ENCODE measurements at regions not wholly inside any gene's neighbourhood (a gene's known extent, or its start where the extent isn't known, plus 50 kb on each side); places are given as distances from the start of the nearest gene placed in this dataset.
A peak's percentile ranks its signal among the peaks of the same experiment; 100 is the strongest.

DNA sequence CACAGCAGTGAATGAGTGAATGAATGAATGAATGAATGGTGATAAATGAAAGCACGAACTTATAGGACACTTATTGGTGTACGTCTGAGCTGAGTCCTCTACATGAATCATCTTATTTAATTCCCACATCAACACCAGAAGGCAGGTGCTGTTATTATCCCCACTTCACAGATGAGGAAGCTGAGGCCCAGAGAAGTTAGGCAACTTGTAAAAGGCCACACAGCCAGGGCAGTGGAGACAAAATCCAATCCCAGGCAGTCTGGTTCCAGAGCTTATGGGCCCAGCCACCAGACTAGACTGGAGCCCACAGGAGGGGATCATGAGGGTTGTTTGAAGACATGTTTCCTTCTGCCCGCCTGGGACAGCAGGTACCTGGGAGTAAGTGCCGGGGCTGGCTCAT lies 364.0 kb downstream of the MN1 start:
- intact Hi-C loops (cut with DNase I) = no loop called here
- Histone ChIP-seq H3K9ac (ENCODE audit: low read length in 3 of 3) (no peak overlapping the region), H3K27me3 (ENCODE audit: control insufficient read depth, insufficient read depth, low read length) (no peaks in the 10 kb centered on the region), H3K4me1 (ENCODE audit: control insufficient read depth in 2 of 3, insufficient read depth in 2 of 3, low read depth in 1 of 3, low read length in 3 of 3) (no peaks in the 10 kb centered on the region), H3K4me3 (ENCODE audit: low read length in 3 of 3) (no peak overlapping the region), H3K27ac (ENCODE audit: low read depth in 2 of 2, low read length in 2 of 2) (no peak overlapping the region), H3K36me3 (ENCODE audit: control insufficient read depth in 2 of 3, insufficient read depth in 3 of 3, low read length in 3 of 3) (no peaks in the 10 kb centered on the region), H3K9me3 (ENCODE audit: control insufficient read depth in 2 of 3, insufficient read depth in 1 of 3, low read length in 3 of 3) (no peaks in the 10 kb centered on the region)
- DNase-seq = no peak
- FAIRE-seq = no peak
- TF ChIP-seq, protein P1, sequence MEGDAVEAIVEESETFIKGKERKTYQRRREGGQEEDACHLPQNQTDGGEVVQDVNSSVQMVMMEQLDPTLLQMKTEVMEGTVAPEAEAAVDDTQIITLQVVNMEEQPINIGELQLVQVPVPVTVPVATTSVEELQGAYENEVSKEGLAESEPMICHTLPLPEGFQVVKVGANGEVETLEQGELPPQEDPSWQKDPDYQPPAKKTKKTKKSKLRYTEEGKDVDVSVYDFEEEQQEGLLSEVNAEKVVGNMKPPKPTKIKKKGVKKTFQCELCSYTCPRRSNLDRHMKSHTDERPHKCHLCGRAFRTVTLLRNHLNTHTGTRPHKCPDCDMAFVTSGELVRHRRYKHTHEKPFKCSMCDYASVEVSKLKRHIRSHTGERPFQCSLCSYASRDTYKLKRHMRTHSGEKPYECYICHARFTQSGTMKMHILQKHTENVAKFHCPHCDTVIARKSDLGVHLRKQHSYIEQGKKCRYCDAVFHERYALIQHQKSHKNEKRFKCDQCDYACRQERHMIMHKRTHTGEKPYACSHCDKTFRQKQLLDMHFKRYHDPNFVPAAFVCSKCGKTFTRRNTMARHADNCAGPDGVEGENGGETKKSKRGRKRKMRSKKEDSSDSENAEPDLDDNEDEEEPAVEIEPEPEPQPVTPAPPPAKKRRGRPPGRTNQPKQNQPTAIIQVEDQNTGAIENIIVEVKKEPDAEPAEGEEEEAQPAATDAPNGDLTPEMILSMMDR (IDR thresholded peaks at IDR 0.05; ENCODE audit: borderline replicate concordance, extremely low read depth, insufficient read depth) = no peak

DNA sequence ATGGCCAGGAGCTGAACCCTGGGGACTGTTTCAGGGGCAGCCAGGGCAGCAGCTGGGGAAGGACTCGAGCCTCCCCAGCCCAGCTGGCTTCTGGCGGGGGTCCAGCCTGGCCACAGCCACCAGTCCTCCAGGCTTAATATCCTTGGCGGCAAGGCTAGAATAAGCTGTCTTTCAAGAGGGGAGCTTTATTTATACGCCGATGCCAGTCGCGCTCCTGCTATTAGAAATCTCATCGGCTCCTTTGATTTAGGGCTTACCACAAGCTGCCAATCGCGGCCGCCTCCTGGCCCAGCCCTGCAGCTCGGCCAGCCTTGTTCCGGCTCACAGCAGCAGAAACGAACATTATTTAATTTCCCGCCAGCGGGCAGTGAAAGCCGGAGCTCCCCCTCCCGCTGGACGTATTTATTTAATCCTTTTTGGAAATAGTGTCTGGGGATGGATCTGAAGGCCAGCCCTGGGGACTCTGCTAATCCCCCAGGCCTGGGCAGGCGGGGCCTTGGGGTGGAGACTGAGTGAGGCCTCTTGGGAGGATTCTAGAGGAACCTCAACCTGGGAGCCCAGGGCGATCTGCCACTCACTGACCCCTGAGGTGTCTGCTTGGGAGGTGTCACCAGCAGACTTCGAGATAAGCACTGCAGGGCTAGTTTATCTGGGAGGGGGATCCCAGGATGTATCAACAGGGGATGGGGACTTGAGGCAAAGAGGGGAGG lies 363.1 kb downstream of the MN1 start:
- H3K36me3 ChIP-seq (ENCODE audit: control insufficient read depth in 2 of 3, insufficient read depth in 3 of 3, low read length in 3 of 3) = no peaks in the 10 kb centered on the region
- no peaks in the 10 kb centered on the region for H3K9me3 ChIP-seq (ENCODE audit: control insufficient read depth in 2 of 3, insufficient read depth in 1 of 3, low read length in 3 of 3)
- H3K9ac ChIP-seq (ENCODE audit: low read length in 3 of 3) = no peak overlapping the region
- no peaks in the 10 kb centered on the region for H3K4me1 ChIP-seq (ENCODE audit: control insufficient read depth in 2 of 3, insufficient read depth in 2 of 3, low read depth in 1 of 3, low read length in 3 of 3)
- TF ChIP-seq, protein P1 (IDR thresholded peaks at IDR 0.05; ENCODE audit: borderline replicate concordance, extremely low read depth, insufficient read depth) = no peak
- no peak overlapping the region for H3K27ac ChIP-seq (ENCODE audit: low read depth in 2 of 2, low read length in 2 of 2)
- no peaks in the 10 kb centered on the region for H3K27me3 ChIP-seq (ENCODE audit: control insufficient read depth, insufficient read depth, low read length)
- FAIRE-seq (no peak), DNase-seq (peak in 3 of 5 donors; percentile 60 to 77 (median 68))
- intact Hi-C loops (cut with DNase I) = no loop called here
- no peak overlapping the region for H3K4me3 ChIP-seq (ENCODE audit: low read length in 3 of 3)

DNA sequence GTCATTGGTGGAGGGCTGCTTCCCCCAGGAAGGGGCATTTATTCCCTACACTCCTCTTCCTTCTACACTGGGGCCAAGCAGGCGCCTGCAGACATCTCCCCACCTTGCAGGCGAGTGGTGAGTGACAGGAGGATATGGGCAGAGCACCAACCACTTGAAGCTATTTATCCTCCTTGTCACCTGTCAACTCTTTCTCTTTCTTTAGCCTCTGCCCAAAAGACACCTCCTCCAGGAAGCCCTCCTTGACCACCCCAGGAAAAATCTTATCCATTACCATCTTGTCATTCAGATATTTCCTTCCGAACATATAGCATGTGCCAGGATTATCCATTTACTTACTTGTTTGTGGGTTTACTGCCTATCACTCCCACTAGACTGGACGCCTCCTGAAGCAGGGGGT lies 362.4 kb downstream of the MN1 start:
- H3K9me3 ChIP-seq (ENCODE audit: control insufficient read depth in 2 of 3, insufficient read depth in 1 of 3, low read length in 3 of 3) = no peaks in the 10 kb centered on the region
- no peak for FAIRE-seq
- H3K4me3 ChIP-seq (ENCODE audit: low read length in 3 of 3) = no peak overlapping the region
- intact Hi-C loops (cut with DNase I) = no loop called here
- H3K36me3 ChIP-seq (ENCODE audit: control insufficient read depth in 2 of 3, insufficient read depth in 3 of 3, low read length in 3 of 3) = no peaks in the 10 kb centered on the region
- no peak overlapping the region for H3K27ac ChIP-seq (ENCODE audit: low read depth in 2 of 2, low read length in 2 of 2)
- no peaks in the 10 kb centered on the region for H3K4me1 ChIP-seq (ENCODE audit: control insufficient read depth in 2 of 3, insufficient read depth in 2 of 3, low read depth in 1 of 3, low read length in 3 of 3)
- H3K9ac ChIP-seq (ENCODE audit: low read length in 3 of 3) = no peak overlapping the region
- TF ChIP-seq, protein P1 (IDR thresholded peaks at IDR 0.05; ENCODE audit: borderline replicate concordance, extremely low read depth, insufficient read depth) = no peak
- no peak for DNase-seq
- no peaks in the 10 kb centered on the region for H3K27me3 ChIP-seq (ENCODE audit: control insufficient read depth, insufficient read depth, low read length)

Data from kidney (tissue), 13 donors.